ENCODE measurements at regions not wholly inside any gene's neighbourhood (a gene's known extent, or its start where the extent isn't known, plus 50 kb on each side); places are given as distances from the start of the nearest gene placed in this dataset.

DNA sequence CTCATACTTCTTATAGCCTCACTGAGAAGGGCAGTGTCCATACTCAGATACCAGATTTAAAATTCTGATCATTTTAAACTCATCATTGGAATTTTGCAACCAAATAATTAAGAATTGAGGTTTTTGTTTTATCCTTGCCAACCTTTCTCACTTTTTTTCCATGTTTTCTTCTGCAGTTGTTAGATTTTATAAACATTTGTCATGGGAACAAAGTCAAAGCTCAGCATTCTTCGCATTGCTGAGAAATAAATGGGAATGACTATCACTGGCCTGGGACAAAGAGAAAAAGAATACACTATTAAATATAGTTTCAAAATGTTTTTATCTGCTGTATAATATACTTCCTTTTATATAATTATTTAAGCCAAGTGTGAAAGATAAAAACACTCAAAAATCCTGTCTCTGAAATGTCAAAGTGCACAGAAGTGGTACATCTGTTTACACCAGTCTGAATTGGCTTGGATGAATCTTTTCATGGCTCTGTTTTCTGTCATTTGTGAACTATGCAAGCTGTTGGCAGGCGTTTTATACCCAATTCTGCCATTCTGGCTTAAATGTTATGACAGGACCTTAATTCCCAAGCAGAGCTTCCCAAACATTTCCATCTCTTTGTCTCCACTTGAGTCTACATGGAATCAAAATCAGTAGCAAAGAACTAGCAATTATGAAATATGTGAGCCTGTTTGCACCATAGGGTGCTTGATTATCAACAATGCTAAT, 249.3 kb upstream of the SYT4 start:
- H3K9me3 Mint-ChIP-seq = no peaks in the 10 kb centered on the region
- no peak overlapping the region for H3K27ac Mint-ChIP-seq
- no peak overlapping the region for H3K4me3 Mint-ChIP-seq
- no peaks in the 10 kb centered on the region for H3K27me3 Mint-ChIP-seq
- no peaks in the 10 kb centered on the region for H3K36me3 Mint-ChIP-seq (ENCODE audit: low read depth)
- ATAC-seq (no peak), DNase-seq (no peak)
- TF ChIP-seq, protein P1, sequence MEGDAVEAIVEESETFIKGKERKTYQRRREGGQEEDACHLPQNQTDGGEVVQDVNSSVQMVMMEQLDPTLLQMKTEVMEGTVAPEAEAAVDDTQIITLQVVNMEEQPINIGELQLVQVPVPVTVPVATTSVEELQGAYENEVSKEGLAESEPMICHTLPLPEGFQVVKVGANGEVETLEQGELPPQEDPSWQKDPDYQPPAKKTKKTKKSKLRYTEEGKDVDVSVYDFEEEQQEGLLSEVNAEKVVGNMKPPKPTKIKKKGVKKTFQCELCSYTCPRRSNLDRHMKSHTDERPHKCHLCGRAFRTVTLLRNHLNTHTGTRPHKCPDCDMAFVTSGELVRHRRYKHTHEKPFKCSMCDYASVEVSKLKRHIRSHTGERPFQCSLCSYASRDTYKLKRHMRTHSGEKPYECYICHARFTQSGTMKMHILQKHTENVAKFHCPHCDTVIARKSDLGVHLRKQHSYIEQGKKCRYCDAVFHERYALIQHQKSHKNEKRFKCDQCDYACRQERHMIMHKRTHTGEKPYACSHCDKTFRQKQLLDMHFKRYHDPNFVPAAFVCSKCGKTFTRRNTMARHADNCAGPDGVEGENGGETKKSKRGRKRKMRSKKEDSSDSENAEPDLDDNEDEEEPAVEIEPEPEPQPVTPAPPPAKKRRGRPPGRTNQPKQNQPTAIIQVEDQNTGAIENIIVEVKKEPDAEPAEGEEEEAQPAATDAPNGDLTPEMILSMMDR (IDR thresholded peaks at IDR 0.05) = no peak
- POLR2A ChIA-PET = no interaction called here
- intact Hi-C loops (cut with micrococcal nuclease) = no loop called here
- no peaks in the 10 kb centered on the region for H3K4me1 Mint-ChIP-seq (ENCODE audit: low read depth)
- CTCF ChIA-PET = no interaction called here

DNA sequence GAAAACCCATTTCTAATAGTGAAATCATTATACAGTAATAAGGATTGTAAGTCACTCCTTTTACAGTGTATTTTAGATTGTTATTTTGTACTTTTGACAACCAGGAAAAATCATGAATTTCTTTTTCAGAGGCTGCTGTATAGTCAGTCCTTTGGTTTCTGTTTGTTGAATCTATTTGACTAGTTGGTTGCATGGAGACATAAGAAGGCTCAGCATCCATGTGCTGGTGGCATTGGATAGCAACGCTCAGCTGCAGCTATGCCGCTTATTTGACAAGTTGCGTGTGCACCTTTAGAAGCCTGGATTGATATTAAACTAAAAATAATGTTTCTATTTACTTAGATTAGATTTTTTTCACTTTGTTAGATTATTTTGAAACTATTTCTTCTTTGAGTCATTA, 254.1 kb upstream of the SYT4 start:
- POLR2A ChIA-PET = no interaction called here
- TF ChIP-seq, protein P1 (IDR thresholded peaks at IDR 0.05) = no peak
- CTCF ChIA-PET = no interaction called here
- no peaks in the 10 kb centered on the region for H3K4me1 Mint-ChIP-seq (ENCODE audit: low read depth)
- ATAC-seq = no peak
- H3K27me3 Mint-ChIP-seq = no peaks in the 10 kb centered on the region
- intact Hi-C loops (cut with micrococcal nuclease) = no loop called here
- peaks cover 4% of the 10 kb centered on the region for H3K9me3 Mint-ChIP-seq
- no peaks in the 10 kb centered on the region for H3K36me3 Mint-ChIP-seq (ENCODE audit: low read depth)
- H3K4me3 Mint-ChIP-seq = no peak overlapping the region
- no peak overlapping the region for H3K27ac Mint-ChIP-seq
- DNase-seq = no peak

DNA sequence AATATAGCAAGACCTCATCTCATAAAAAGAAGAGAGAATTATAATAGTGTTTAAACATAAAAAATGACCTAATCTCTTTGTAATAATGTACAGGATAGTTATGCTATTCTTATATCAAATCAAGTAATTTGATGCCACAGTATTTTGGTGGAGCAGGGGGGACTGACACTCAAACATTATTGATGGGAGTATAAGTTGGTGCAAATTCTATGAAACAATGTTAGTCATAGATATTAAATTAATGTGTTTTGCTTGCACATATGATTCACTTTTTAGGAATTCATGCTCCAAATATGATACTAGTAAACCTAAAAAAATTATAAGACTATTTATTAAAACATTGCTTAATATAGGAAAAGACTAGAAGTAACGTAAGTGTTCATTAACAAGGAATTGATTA, 256.1 kb upstream of the SYT4 start:
- Mint-ChIP-seq H3K27ac (no peak overlapping the region), H3K9me3 (peaks cover 4% of the 10 kb centered on the region), H3K4me3 (no peak overlapping the region), H3K27me3 (no peaks in the 10 kb centered on the region), H3K4me1 (ENCODE audit: low read depth) (no peaks in the 10 kb centered on the region), H3K36me3 (ENCODE audit: low read depth) (no peaks in the 10 kb centered on the region)
- no peak for DNase-seq
- ChIA-PET POLR2A (no interaction called here), CTCF (no interaction called here)
- intact Hi-C loops (cut with micrococcal nuclease) = no loop called here
- TF ChIP-seq, protein P1 (IDR thresholded peaks at IDR 0.05) = no peak
- no peak for ATAC-seq

- H3K4me3 Mint-ChIP-seq = no peak overlapping the region
- POLR2A ChIA-PET = no interaction called here
- CTCF ChIA-PET = no interaction called here
- no peaks in the 10 kb centered on the region for H3K4me1 Mint-ChIP-seq (ENCODE audit: low read depth)
- TF ChIP-seq, protein P1 (IDR thresholded peaks at IDR 0.05) = no peak
- intact Hi-C loops (cut with micrococcal nuclease) = no loop called here
- H3K27ac Mint-ChIP-seq = no peak overlapping the region
- no peaks in the 10 kb centered on the region for H3K27me3 Mint-ChIP-seq
- ATAC-seq (no peak), DNase-seq (no peak)
- peaks cover 6% of the 10 kb centered on the region for H3K9me3 Mint-ChIP-seq
- no peaks in the 10 kb centered on the region for H3K36me3 Mint-ChIP-seq (ENCODE audit: low read depth)
Measured at GRCh38 chr18:43534511-43534910, 257.2 kb upstream of the SYT4 start.

- ChIA-PET CTCF (no interaction called here), POLR2A (no interaction called here)
- ATAC-seq = no peak
- intact Hi-C loops (cut with micrococcal nuclease) = no loop called here
- no peak for DNase-seq
- Mint-ChIP-seq H3K36me3 (ENCODE audit: low read depth) (no peaks in the 10 kb centered on the region), H3K27me3 (no peaks in the 10 kb centered on the region), H3K9me3 (peaks cover 6% of the 10 kb centered on the region), H3K27ac (no peak overlapping the region), H3K4me3 (no peak overlapping the region), H3K4me1 (ENCODE audit: low read depth) (no peaks in the 10 kb centered on the region)
- TF ChIP-seq, protein P1 (IDR thresholded peaks at IDR 0.05) = no peak
Measured at GRCh38 chr18:43539862-43540261, 262.6 kb upstream of the SYT4 start.

All from activated CD8-positive, alpha-beta T cell treated with anti-CD3 and anti-CD28 coated beads for 36 hours (primary cell).